DND-41 (cell line): ENCODE measurements at regions not wholly inside any gene's neighbourhood (a gene's known extent, or its start where the extent isn't known, plus 50 kb on each side); places are given as distances from the start of the nearest gene placed in this dataset.

Source experiments
- ATAC-seq: fragments of 200-7000 bp; cut with Tn5 transposase; 3 replicates; pipeline ENCODE4 v1.9.1; 2021; ENCODE audit warnings: low read depth; ENCODE audit not compliant: insufficient read depth
- DNase-seq: peaks from one replicate; pipeline ENCODE4 v3.0.0-alpha.2; 2020
- H2AFZ ChIP-seq: 2 replicates; pipeline ENCODE4 v1.6.0; 2012; ENCODE audit warnings: low read depth, low read length
- H3K27ac ChIP-seq: 2 replicates; pipeline ENCODE4 v1.5.1; 2012; ENCODE audit warnings: low read length, inconsistent platforms
- H3K27me3 ChIP-seq: fragments of 200-600 bp; sonication (generic); 2 replicates; pipeline ENCODE4 v1.6.0; 2012; ENCODE audit warnings: low read length, mild to moderate bottlenecking, inconsistent platforms; ENCODE audit not compliant: insufficient read depth, poor library complexity
- H3K36me3 ChIP-seq: 2 replicates; pipeline ENCODE4 v1.5.1; 2012; ENCODE audit warnings: low read length, inconsistent platforms; ENCODE audit not compliant: insufficient read depth
- H3K4me1 ChIP-seq: 2 replicates; pipeline ENCODE4 v1.5.1; 2012; ENCODE audit warnings: mild to moderate bottlenecking, low read length; ENCODE audit not compliant: insufficient read depth
- H3K4me2 ChIP-seq: 2 replicates; pipeline ENCODE4 v1.6.0; 2012; ENCODE audit warnings: mild to moderate bottlenecking, moderate library complexity, low read length, inconsistent platforms; ENCODE audit not compliant: insufficient read depth
- H3K4me3 ChIP-seq, 2 experiments: fragments of 200-600 bp in 1 of 2; shearing (Covaris generic) in 1 of 2; 2 replicates each; pipeline ENCODE4 v1.5.1; 2012 to 2016; ENCODE audit warnings: inconsistent platforms in 2 of 2, low read length in 2 of 2, mild to moderate bottlenecking in 2 of 2, low read depth in 1 of 2, moderate library complexity in 1 of 2
- H3K79me2 ChIP-seq: 2 replicates; pipeline ENCODE4 v1.6.0; 2012; ENCODE audit warnings: low read length, inconsistent platforms; ENCODE audit not compliant: insufficient read depth
- H3K9ac ChIP-seq: 2 replicates; pipeline ENCODE4 v1.6.0; 2012; ENCODE audit warnings: low read depth, mild to moderate bottlenecking, inconsistent platforms, low read length, moderate library complexity
- H3K9me3 ChIP-seq: 2 replicates; pipeline ENCODE4 v1.5.1; 2012; ENCODE audit warnings: low read length, moderate library complexity, mild to moderate bottlenecking, inconsistent platforms; ENCODE audit not compliant: insufficient read depth, severe bottlenecking
- H4K20me1 ChIP-seq: 2 replicates; pipeline ENCODE4 v1.6.0; 2012; ENCODE audit warnings: low read length; ENCODE audit not compliant: insufficient read depth
- CTCF ChIP-seq: IDR thresholded peaks from 2 replicates; pipeline ENCODE4 v1.5.1; 2012; ENCODE audit warnings: borderline replicate concordance, low read length, moderate library complexity, mild to moderate bottlenecking; ENCODE audit not compliant: poor library complexity, severe bottlenecking; ENCODE audit errors: extremely low read depth
- EZH2 ChIP-seq: IDR thresholded peaks from 3 replicates; pipeline ENCODE4 v1.6.1; 2012; ENCODE audit warnings: borderline replicate concordance, low read depth, mild to moderate bottlenecking, moderate library complexity, low read length, inconsistent platforms; ENCODE audit not compliant: severe bottlenecking

GRCh38 chr10:109412353-109412752 is 511.0 kb downstream of the XPNPEP1 start:
- ATAC-seq (no peak), DNase-seq (no peak)
- Histone ChIP-seq H3K79me2 (no peaks in the 10 kb centered on the region), H3K4me2 (no peak overlapping the region), H3K27me3 (no peaks in the 10 kb centered on the region), H3K9me3 (no peaks in the 10 kb centered on the region), H4K20me1 (no peaks in the 10 kb centered on the region), H3K4me1 (no peaks in the 10 kb centered on the region), H3K4me3 (no peak overlapping the region), H3K9ac (no peak overlapping the region), H3K27ac (no peak overlapping the region), H2AFZ (no peak overlapping the region), H3K36me3 (no peaks in the 10 kb centered on the region)
- no peak for TF ChIP-seq CTCF
- TF ChIP-seq EZH2 = no peak

GRCh38 chr10:109411917-109412316 is 511.4 kb downstream of the XPNPEP1 start:
- TF ChIP-seq CTCF = no peak
- TF ChIP-seq EZH2 = no peak
- Histone ChIP-seq H3K4me2 (no peak overlapping the region), H3K27me3 (no peaks in the 10 kb centered on the region), H3K27ac (no peak overlapping the region), H3K79me2 (no peaks in the 10 kb centered on the region), H3K4me3 (no peak overlapping the region), H3K36me3 (no peaks in the 10 kb centered on the region), H3K9me3 (no peaks in the 10 kb centered on the region), H3K4me1 (no peaks in the 10 kb centered on the region), H4K20me1 (no peaks in the 10 kb centered on the region), H2AFZ (no peak overlapping the region), H3K9ac (no peak overlapping the region)
- DNase-seq (no peak), ATAC-seq (no peak)

GRCh38 chr10:109405338-109405737 is 518.0 kb downstream of the XPNPEP1 start:
- Histone ChIP-seq H3K4me2 (no peak overlapping the region), H3K27me3 (no peaks in the 10 kb centered on the region), H3K79me2 (no peaks in the 10 kb centered on the region), H3K36me3 (no peaks in the 10 kb centered on the region), H3K4me3 (no peak overlapping the region), H3K27ac (no peak overlapping the region), H3K4me1 (no peaks in the 10 kb centered on the region), H3K9ac (no peak overlapping the region), H4K20me1 (no peaks in the 10 kb centered on the region), H2AFZ (no peak overlapping the region), H3K9me3 (no peaks in the 10 kb centered on the region)
- TF ChIP-seq EZH2 = no peak
- TF ChIP-seq CTCF = no peak
- no peak for ATAC-seq
- no peak for DNase-seq

- Histone ChIP-seq H3K4me2 (no peak overlapping the region), H4K20me1 (no peaks in the 10 kb centered on the region), H2AFZ (no peak overlapping the region), H3K27me3 (no peaks in the 10 kb centered on the region), H3K4me1 (no peaks in the 10 kb centered on the region), H3K36me3 (no peaks in the 10 kb centered on the region), H3K79me2 (no peaks in the 10 kb centered on the region), H3K4me3 (no peak overlapping the region), H3K9me3 (no peaks in the 10 kb centered on the region), H3K27ac (no peak overlapping the region), H3K9ac (no peak overlapping the region)
- no peak for DNase-seq
- no peak for TF ChIP-seq EZH2
- TF ChIP-seq CTCF = no peak
- no peak for ATAC-seq
These were observed 519.8 kb downstream of the XPNPEP1 start for GRCh38 chr10:109403551-109403950.
